HL-60 (cell line): ENCODE measurements at regions not wholly inside any gene's neighbourhood (a gene's known extent, or its start where the extent isn't known, plus 50 kb on each side); places are given as distances from the start of the nearest gene placed in this dataset.

Experiments used
- DNase-seq, 2 experiments: peaks; one replicate each; pipeline ENCODE4 v3.0.0-alpha.2; 2010 to 2020; ENCODE audit warnings: low read depth in 1 of 2, low spot score in 1 of 2
- H3K27ac ChIP-seq: fragments of 250-450 bp; sonication (Bioruptor Pico); replicated peaks from 2 replicates; pipeline ENCODE4 v1.5.1; 2020; ENCODE audit warnings: mild to moderate bottlenecking, moderate library complexity
- H3K27me3 ChIP-seq: fragments of 250-450 bp; sonication (Bioruptor Pico); 2 replicates; pipeline ENCODE4 v1.5.1; 2021; ENCODE audit warnings: mild to moderate bottlenecking, moderate library complexity; ENCODE audit not compliant: insufficient read depth, poor library complexity, severe bottlenecking
- H3K4me3 ChIP-seq: replicated peaks from 2 replicates; pipeline ENCODE4 v1.5.1; 2011; ENCODE audit warnings: mild to moderate bottlenecking, control low read depth, low read length; ENCODE audit not compliant: insufficient read depth
- CTCF ChIP-seq: IDR thresholded peaks from one replicate; pipeline ENCODE4 v1.5.1; 2011; ENCODE audit warnings: low read length, control low read depth, inconsistent platforms; ENCODE audit not compliant: insufficient read depth
- GABPA ChIP-seq: IDR thresholded peaks from 2 replicates; pipeline ENCODE4 v1.6.1; 2012; ENCODE audit warnings: low read depth
- POLR2AphosphoS5 ChIP-seq: IDR thresholded peaks from 2 replicates; pipeline ENCODE4 v1.6.1; 2012; ENCODE audit warnings: low read depth
- REST ChIP-seq: IDR thresholded peaks from 2 replicates; pipeline ENCODE4 v1.6.1; 2012; ENCODE audit warnings: low read depth; ENCODE audit not compliant: insufficient replicate concordance
- SPI1 ChIP-seq: IDR thresholded peaks from 2 replicates; pipeline ENCODE4 v1.6.1; 2012; ENCODE audit warnings: low read depth, mild to moderate bottlenecking, borderline replicate concordance

GRCh38 chr5:167832609-167833008, 458.8 kb upstream of the WWC1 start:
- DNase-seq = no peak
- TF ChIP-seq CTCF (no peak), POLR2AphosphoS5 (no peak), REST (no peak), SPI1 (no peak), GABPA (no peak)
- H3K27me3 ChIP-seq = no peaks in the 10 kb centered on the region
- H3K4me3 ChIP-seq = no peak overlapping the region
- H3K27ac ChIP-seq = no peak overlapping the region

GRCh38 chr5:167833456-167833855, 458.0 kb upstream of the WWC1 start:
- Histone ChIP-seq H3K27ac (no peak overlapping the region), H3K27me3 (no peaks in the 10 kb centered on the region), H3K4me3 (no peak overlapping the region)
- TF ChIP-seq REST = no peak
- TF ChIP-seq GABPA = no peak
- TF ChIP-seq SPI1 = no peak
- TF ChIP-seq CTCF = no peak
- TF ChIP-seq POLR2AphosphoS5 = no peak
- no peak for DNase-seq

GRCh38 chr5:167835146-167835545, 456.3 kb upstream of the WWC1 start:
- Histone ChIP-seq H3K27me3 (no peaks in the 10 kb centered on the region), H3K4me3 (no peak overlapping the region), H3K27ac (no peak overlapping the region)
- TF ChIP-seq SPI1 = no peak
- DNase-seq = no peak

- Histone ChIP-seq H3K27me3 (no peaks in the 10 kb centered on the region), H3K27ac (no peak overlapping the region), H3K4me3 (no peak overlapping the region)
- TF ChIP-seq GABPA = no peak
- no peak for TF ChIP-seq POLR2AphosphoS5
- TF ChIP-seq CTCF = no peak
- no peak for TF ChIP-seq REST
- TF ChIP-seq SPI1 = no peak
- no peak for DNase-seq
These were observed 454.3 kb upstream of the WWC1 start for GRCh38 chr5:167837127-167837526.
